WTC11 (cell line): ENCODE measurements at regions not wholly inside any gene's neighbourhood (a gene's known extent, or its start where the extent isn't known, plus 50 kb on each side); places are given as distances from the start of the nearest gene placed in this dataset.
"Not testable (repeated sequence)": the region's sequence is repeated elsewhere in the genome, so short reads cannot be mapped to it uniquely, and the experiment has no call there.

Source experiments
- JUN ChIP-seq: sonication (generic); formaldehyde crosslinking; IDR thresholded peaks from 2 replicates; pipeline ENCODE4 v1.8.0; 2023; ENCODE audit warnings: mild to moderate bottlenecking, missing genetic modification reagents
- TP53 ChIP-seq: sonication (generic); formaldehyde crosslinking; IDR thresholded peaks from 2 replicates; pipeline ENCODE4 v1.8.1; 2023; ENCODE audit warnings: mild to moderate bottlenecking, missing genetic modification reagents
- ZNF138 ChIP-seq: sonication (generic); formaldehyde crosslinking; conservative IDR thresholded peaks from 2 replicates; pipeline ENCODE4 v1.8.1; 2022; ENCODE audit warnings: mild to moderate bottlenecking, moderate library complexity, missing genetic modification reagents
- TF ChIP-seq, protein P1 (sequence below): fragments of 200-600 bp; IDR thresholded peaks from 2 replicates; pipeline ENCODE4 v1.8.0; 2022; ENCODE audit warnings: antibody characterized with exemption
- TF ChIP-seq, protein P2 (sequence below): sonication (generic); formaldehyde crosslinking; IDR thresholded peaks from 2 replicates; pipeline ENCODE4 v1.8.1; 2023; ENCODE audit warnings: mild to moderate bottlenecking, missing genetic modification reagents, moderate library complexity
- TF ChIP-seq, protein P3 (sequence below): sonication (generic); formaldehyde crosslinking; IDR thresholded peaks from 2 replicates; pipeline ENCODE4 v1.8.0; 2022; ENCODE audit warnings: mild to moderate bottlenecking, missing genetic modification reagents

DNA sequence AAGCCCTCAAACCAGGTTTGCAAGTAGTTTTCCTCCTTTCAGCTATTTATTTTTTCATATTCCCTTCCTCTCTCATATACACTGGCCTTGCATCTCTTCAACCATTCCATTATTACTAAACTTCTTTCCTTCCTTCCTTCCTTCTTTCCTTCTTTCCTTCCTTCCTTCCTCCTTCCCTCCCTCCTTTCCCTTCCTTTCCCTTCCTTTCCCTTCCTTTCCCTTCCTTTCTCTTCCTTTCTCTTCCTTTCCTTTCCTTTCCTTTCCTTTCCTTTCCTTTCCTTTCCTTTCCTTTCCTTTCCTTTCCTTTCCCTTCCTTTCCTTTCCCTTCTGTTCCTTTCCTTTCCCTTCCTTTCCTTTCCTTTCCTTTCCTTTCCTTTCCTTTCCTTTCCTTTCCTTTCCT, 228.7 kb upstream of the IGFBP7 start:
- TF ChIP-seq, protein P1, sequence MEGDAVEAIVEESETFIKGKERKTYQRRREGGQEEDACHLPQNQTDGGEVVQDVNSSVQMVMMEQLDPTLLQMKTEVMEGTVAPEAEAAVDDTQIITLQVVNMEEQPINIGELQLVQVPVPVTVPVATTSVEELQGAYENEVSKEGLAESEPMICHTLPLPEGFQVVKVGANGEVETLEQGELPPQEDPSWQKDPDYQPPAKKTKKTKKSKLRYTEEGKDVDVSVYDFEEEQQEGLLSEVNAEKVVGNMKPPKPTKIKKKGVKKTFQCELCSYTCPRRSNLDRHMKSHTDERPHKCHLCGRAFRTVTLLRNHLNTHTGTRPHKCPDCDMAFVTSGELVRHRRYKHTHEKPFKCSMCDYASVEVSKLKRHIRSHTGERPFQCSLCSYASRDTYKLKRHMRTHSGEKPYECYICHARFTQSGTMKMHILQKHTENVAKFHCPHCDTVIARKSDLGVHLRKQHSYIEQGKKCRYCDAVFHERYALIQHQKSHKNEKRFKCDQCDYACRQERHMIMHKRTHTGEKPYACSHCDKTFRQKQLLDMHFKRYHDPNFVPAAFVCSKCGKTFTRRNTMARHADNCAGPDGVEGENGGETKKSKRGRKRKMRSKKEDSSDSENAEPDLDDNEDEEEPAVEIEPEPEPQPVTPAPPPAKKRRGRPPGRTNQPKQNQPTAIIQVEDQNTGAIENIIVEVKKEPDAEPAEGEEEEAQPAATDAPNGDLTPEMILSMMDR: not testable (repeated sequence)
- TF ChIP-seq ZNF138; TP53; JUN (CRISPR knock-in tag): not testable (repeated sequence)
- TF ChIP-seq, protein P2, sequence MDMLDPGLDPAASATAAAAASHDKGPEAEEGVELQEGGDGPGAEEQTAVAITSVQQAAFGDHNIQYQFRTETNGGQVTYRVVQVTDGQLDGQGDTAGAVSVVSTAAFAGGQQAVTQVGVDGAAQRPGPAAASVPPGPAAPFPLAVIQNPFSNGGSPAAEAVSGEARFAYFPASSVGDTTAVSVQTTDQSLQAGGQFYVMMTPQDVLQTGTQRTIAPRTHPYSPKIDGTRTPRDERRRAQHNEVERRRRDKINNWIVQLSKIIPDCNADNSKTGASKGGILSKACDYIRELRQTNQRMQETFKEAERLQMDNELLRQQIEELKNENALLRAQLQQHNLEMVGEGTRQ: not testable (repeated sequence)
- TF ChIP-seq, protein P3, sequence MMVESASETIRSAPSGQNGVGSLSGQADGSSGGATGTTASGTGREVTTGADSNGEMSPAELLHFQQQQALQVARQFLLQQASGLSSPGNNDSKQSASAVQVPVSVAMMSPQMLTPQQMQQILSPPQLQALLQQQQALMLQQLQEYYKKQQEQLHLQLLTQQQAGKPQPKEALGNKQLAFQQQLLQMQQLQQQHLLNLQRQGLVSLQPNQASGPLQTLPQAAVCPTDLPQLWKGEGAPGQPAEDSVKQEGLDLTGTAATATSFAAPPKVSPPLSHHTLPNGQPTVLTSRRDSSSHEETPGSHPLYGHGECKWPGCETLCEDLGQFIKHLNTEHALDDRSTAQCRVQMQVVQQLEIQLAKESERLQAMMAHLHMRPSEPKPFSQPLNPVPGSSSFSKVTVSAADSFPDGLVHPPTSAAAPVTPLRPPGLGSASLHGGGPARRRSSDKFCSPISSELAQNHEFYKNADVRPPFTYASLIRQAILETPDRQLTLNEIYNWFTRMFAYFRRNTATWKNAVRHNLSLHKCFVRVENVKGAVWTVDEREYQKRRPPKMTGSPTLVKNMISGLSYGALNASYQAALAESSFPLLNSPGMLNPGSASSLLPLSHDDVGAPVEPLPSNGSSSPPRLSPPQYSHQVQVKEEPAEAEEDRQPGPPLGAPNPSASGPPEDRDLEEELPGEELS (CRISPR knock-in tag): not testable (repeated sequence)
